Testis (tissue), 2 donors: ENCODE measurements at regions not wholly inside any gene's neighbourhood (a gene's known extent, or its start where the extent isn't known, plus 50 kb on each side); places are given as distances from the start of the nearest gene placed in this dataset.

Source experiments
- CTCF ChIP-seq, 3 experiments: fragments of 450-650 bp in 2 of 3; fragments of 200-600 bp in 1 of 3; sonication (generic) in 1 of 3; IDR thresholded peaks; one replicate each; pipeline ENCODE4 v1.5.1; 2016 to 2019; ENCODE audit warnings: antibody characterized with exemption in 3 of 3, mild to moderate bottlenecking in 2 of 3, moderate library complexity in 1 of 3
- POLR2A ChIP-seq: fragments of 450-650 bp; IDR thresholded peaks from one replicate; pipeline ENCODE4 v1.6.1; 2017; ENCODE audit warnings: antibody characterized with exemption, mild to moderate bottlenecking, moderate library complexity

GRCh38 chr2:238567067-238567855 is 140.5 kb downstream of the ASB1 start:
- TF ChIP-seq CTCF (IDR thresholded peaks at IDR 0.05) (no peak), POLR2A (no peak)
